OCI-LY1 (cell line): ENCODE measurements at regions not wholly inside any gene's neighbourhood (a gene's known extent, or its start where the extent isn't known, plus 50 kb on each side); places are given as distances from the start of the nearest gene placed in this dataset.

Source experiments
- H2AFZ ChIP-seq: fragments of 200-600 bp; sonication (generic), shearing (Covaris generic); 2 replicates; pipeline ENCODE4 v1.6.0; 2014; ENCODE audit warnings: antibody characterized with exemption, mild to moderate bottlenecking, low read length
- H3F3A ChIP-seq: fragments of 200-600 bp; sonication (generic), shearing (Covaris generic); 2 replicates; pipeline ENCODE4 v1.6.0; 2014; ENCODE audit warnings: mild to moderate bottlenecking, antibody characterized with exemption, low read length, moderate library complexity; ENCODE audit not compliant: insufficient read depth
- H3K27ac ChIP-seq: fragments of 200-600 bp; sonication (generic); 2 replicates; pipeline ENCODE4 v1.5.1; 2014; ENCODE audit warnings: low read length, mixed run types, mild to moderate bottlenecking, low read depth; ENCODE audit not compliant: poor library complexity, severe bottlenecking
- H3K27me3 ChIP-seq: fragments of 200-600 bp; sonication (generic); 2 replicates; pipeline ENCODE4 v1.6.0; 2014; ENCODE audit warnings: antibody characterized with exemption, mild to moderate bottlenecking, low read length, moderate library complexity; ENCODE audit not compliant: insufficient read depth
- H3K36me3 ChIP-seq: fragments of 200-600 bp; sonication (generic); 2 replicates; pipeline ENCODE4 v1.6.1; 2014; ENCODE audit warnings: mild to moderate bottlenecking, antibody characterized with exemption, low read length, moderate library complexity, mixed read lengths; ENCODE audit not compliant: insufficient read depth
- H3K4me1 ChIP-seq: fragments of 200-600 bp; sonication (generic); 2 replicates; pipeline ENCODE4 v1.5.1; 2014; ENCODE audit warnings: mild to moderate bottlenecking, low read length, moderate library complexity; ENCODE audit not compliant: insufficient read depth, severe bottlenecking
- H3K4me2 ChIP-seq: fragments of 200-600 bp; sonication (generic), shearing (Covaris generic); 2 replicates; pipeline ENCODE4 v1.6.1; 2014; ENCODE audit warnings: low read length
- H3K4me3 ChIP-seq: fragments of 200-600 bp; sonication (generic); 2 replicates; pipeline ENCODE4 v1.5.1; 2014; ENCODE audit warnings: low read length, low read depth, mild to moderate bottlenecking, mixed read lengths; ENCODE audit not compliant: poor library complexity, severe bottlenecking
- H3K79me2 ChIP-seq: fragments of 200-600 bp; shearing (Covaris generic); 2 replicates; pipeline ENCODE4 v1.6.1; 2016; ENCODE audit warnings: mixed run types, low read length, mixed read lengths; ENCODE audit not compliant: insufficient read depth
- H3K9ac ChIP-seq: fragments of 200-600 bp; sonication (generic), shearing (Covaris generic); 2 replicates; pipeline ENCODE4 v1.6.1; 2014; ENCODE audit warnings: mild to moderate bottlenecking, low read length, mixed read lengths
- H3K9me2 ChIP-seq: fragments of 200-600 bp; sonication (generic), shearing (Covaris generic); 2 replicates; pipeline ENCODE4 v1.6.1; 2014; ENCODE audit warnings: low read depth, mild to moderate bottlenecking, low read length, mixed read lengths
- H3K9me3 ChIP-seq: fragments of 200-600 bp; shearing (Covaris generic); 2 replicates; pipeline ENCODE4 v1.6.1; 2014; ENCODE audit warnings: low read length, mixed read lengths
- H4K20me1 ChIP-seq: fragments of 200-600 bp; sonication (generic), shearing (Covaris generic); 2 replicates; pipeline ENCODE4 v1.6.0; 2016; ENCODE audit warnings: mild to moderate bottlenecking, low read length; ENCODE audit not compliant: insufficient read depth
- CTCF ChIP-seq: fragments of 200-600 bp; sonication (generic), shearing (Covaris generic); IDR thresholded peaks from 2 replicates; pipeline ENCODE4 v1.5.1; 2017; ENCODE audit warnings: mild to moderate bottlenecking, antibody characterized with exemption, low read length, moderate library complexity, mixed read lengths
- EZH2 ChIP-seq: fragments of 200-600 bp; sonication (generic), shearing (Covaris generic); IDR thresholded peaks from 2 replicates; pipeline ENCODE4 v1.8.0; 2017; ENCODE audit warnings: borderline replicate concordance, mixed run types, mild to moderate bottlenecking, antibody characterized with exemption, low read length, moderate library complexity, mixed read lengths

- H3K4me1 ChIP-seq = no peaks in the 10 kb centered on the region
- TF ChIP-seq CTCF (no peak), EZH2 (no peak)
- no peak overlapping the region for H2AFZ ChIP-seq
- no peaks in the 10 kb centered on the region for H3K9me2 ChIP-seq
- no peak overlapping the region for H3K4me2 ChIP-seq
- H3K79me2 ChIP-seq = no peaks in the 10 kb centered on the region
- no peaks in the 10 kb centered on the region for H3F3A ChIP-seq
- H3K27me3 ChIP-seq = no peaks in the 10 kb centered on the region
- no peak overlapping the region for H3K4me3 ChIP-seq
- no peaks in the 10 kb centered on the region for H3K36me3 ChIP-seq
- H3K27ac ChIP-seq = no peak overlapping the region
- H4K20me1 ChIP-seq = no peaks in the 10 kb centered on the region
- no peaks in the 10 kb centered on the region for H3K9me3 ChIP-seq
- no peak overlapping the region for H3K9ac ChIP-seq
Measured at GRCh38 chr5:12883395-12883794, 979.1 kb upstream of the CTNND2 start.

GRCh38 chr5:12876541-12877298, 972.5 kb upstream of the CTNND2 start:
- Histone ChIP-seq H3K27ac (no peak overlapping the region), H3K9ac (no peak overlapping the region), H3K4me2 (no peak overlapping the region), H4K20me1 (no peaks in the 10 kb centered on the region), H3F3A (no peaks in the 10 kb centered on the region), H3K9me2 (no peaks in the 10 kb centered on the region), H3K4me1 (no peaks in the 10 kb centered on the region), H2AFZ (no peak overlapping the region), H3K36me3 (no peaks in the 10 kb centered on the region), H3K27me3 (no peaks in the 10 kb centered on the region), H3K79me2 (no peaks in the 10 kb centered on the region), H3K9me3 (no peaks in the 10 kb centered on the region), H3K4me3 (no peak overlapping the region)
- no peak for TF ChIP-seq CTCF
- TF ChIP-seq EZH2 = no peak

GRCh38 chr5:12870872-12871539, 966.8 kb upstream of the CTNND2 start:
- TF ChIP-seq EZH2 (no peak), CTCF (no peak)
- Histone ChIP-seq H3K27me3 (no peaks in the 10 kb centered on the region), H3K4me2 (no peak overlapping the region), H3K4me1 (no peaks in the 10 kb centered on the region), H3K9me3 (no peaks in the 10 kb centered on the region), H3K9ac (no peak overlapping the region), H3K79me2 (no peaks in the 10 kb centered on the region), H4K20me1 (no peaks in the 10 kb centered on the region), H2AFZ (no peak overlapping the region), H3F3A (no peaks in the 10 kb centered on the region), H3K36me3 (no peaks in the 10 kb centered on the region), H3K9me2 (no peaks in the 10 kb centered on the region), H3K4me3 (no peak overlapping the region), H3K27ac (no peak overlapping the region)
